Activated naive CD4-positive, alpha-beta T cell treated with anti-CD3 and anti-CD28 coated beads, Interleukin-2, amount 50 U/mL, for 16 hours (primary cell): ENCODE measurements at regions not wholly inside any gene's neighbourhood (a gene's known extent, or its start where the extent isn't known, plus 50 kb on each side); places are given as distances from the start of the nearest gene placed in this dataset.
A peak's percentile ranks its signal among the peaks of the same experiment; 100 is the strongest.

Source experiments
- DNase-seq: peaks from one replicate; pipeline ENCODE4 v3.0.0-alpha.2; 2020

- DNase-seq = peak; percentile 21
Observed at GRCh38 chr21:31406510-31406909, 62.4 kb upstream of the TIAM1 start.

- DNase-seq = no peak
Observed at GRCh38 chr21:31405604-31406003, 61.5 kb upstream of the TIAM1 start.

GRCh38 chr21:31403596-31404333 lies 59.7 kb upstream of the TIAM1 start:
- DNase-seq = no peak

GRCh38 chr21:31399591-31399990 lies 55.5 kb upstream of the TIAM1 start:
- no peak for DNase-seq

- DNase-seq = no peak
Observed at GRCh38 chr21:31398574-31398973, 54.5 kb upstream of the TIAM1 start.

- DNase-seq = no peak
Observed at GRCh38 chr21:31397939-31398338, 53.9 kb upstream of the TIAM1 start.

- no peak for DNase-seq
Observed at GRCh38 chr21:31397515-31397926, 53.5 kb upstream of the TIAM1 start.

- DNase-seq = no peak
Observed at GRCh38 chr21:31397030-31397429, 53.0 kb upstream of the TIAM1 start.

GRCh38 chr21:31396399-31396798 lies 52.3 kb upstream of the TIAM1 start:
- no peak for DNase-seq

- no peak for DNase-seq
Observed at GRCh38 chr21:31395791-31396190, 51.7 kb upstream of the TIAM1 start.

GRCh38 chr21:31395268-31395667 lies 51.2 kb upstream of the TIAM1 start:
- DNase-seq = no peak

GRCh38 chr21:31394309-31394708 lies 50.2 kb upstream of the TIAM1 start:
- DNase-seq = no peak
